ENCODE measurements at regions not wholly inside any gene's neighbourhood (a gene's known extent, or its start where the extent isn't known, plus 50 kb on each side); places are given as distances from the start of the nearest gene placed in this dataset.

DNA sequence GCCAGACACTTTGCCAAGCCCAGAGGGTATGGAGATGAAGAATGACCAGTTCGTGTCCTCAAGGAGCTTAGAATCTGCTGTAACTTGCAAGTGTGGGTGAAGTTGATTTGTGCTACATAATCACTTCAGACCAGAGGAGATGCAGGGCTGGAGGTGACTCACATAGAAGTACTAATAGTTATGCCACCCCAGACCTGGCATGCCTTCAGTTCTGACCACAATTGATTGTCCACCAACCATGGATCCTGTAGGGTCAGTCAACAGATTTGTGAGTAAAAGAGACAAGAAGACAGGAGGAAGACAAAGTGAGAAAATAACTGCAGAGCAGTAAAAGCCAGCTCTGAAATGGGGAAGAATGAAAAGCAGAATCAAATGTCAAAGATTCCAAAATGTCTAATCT is 51.2 kb upstream of the BMPER start:
- no peak for DNase-seq (ENCODE audit: low read depth)

DNA sequence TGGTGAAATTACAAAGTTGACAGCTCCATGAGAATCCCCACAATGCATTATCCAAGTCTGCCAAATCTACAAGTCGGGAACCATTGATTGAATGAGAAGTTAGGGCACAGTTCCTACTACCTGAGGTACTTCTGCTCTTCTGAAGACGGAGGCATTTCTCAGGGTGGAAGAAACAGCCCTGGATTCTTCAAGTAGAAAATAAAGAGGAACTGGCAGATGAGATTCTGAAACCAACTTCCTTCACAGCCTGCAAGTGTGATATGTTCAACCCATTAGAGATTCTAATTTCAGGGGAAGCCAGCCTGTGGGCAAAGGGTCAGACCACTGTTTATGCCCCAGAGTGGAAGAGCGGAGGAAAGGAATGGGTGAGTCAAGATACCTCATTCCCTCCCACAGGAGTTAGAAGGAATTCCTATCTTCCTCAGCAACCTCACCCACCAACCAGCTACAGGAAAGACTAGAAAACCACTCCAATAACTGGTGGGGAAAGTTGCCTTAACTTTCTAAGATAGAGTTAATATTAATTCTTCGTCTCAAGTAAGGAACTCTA is 50.5 kb upstream of the BMPER start:
- DNase-seq (ENCODE audit: low read depth): no peak
